WERI-Rb-1 (cell line): ENCODE measurements at regions not wholly inside any gene's neighbourhood (a gene's known extent, or its start where the extent isn't known, plus 50 kb on each side); places are given as distances from the start of the nearest gene placed in this dataset.

Source experiments
- DNase-seq: peaks from one replicate; pipeline ENCODE4 v3.0.0-alpha.2; 2020
- H3K27ac ChIP-seq: fragments of 250-450 bp; sonication (Bioruptor Pico); 2 replicates; pipeline ENCODE4 v1.5.1; 2020; ENCODE audit warnings: mild to moderate bottlenecking, moderate library complexity
- H3K27me3 ChIP-seq: fragments of 250-450 bp; sonication (Bioruptor Pico); 2 replicates; pipeline ENCODE4 v1.5.1; 2021; ENCODE audit warnings: mild to moderate bottlenecking, low read depth, moderate library complexity; ENCODE audit not compliant: insufficient read depth, severe bottlenecking
- H3K36me3 ChIP-seq: fragments of 250-450 bp; sonication (Bioruptor Pico); 2 replicates; pipeline ENCODE4 v1.5.1; 2020; ENCODE audit warnings: mild to moderate bottlenecking, moderate library complexity
- H3K4me3 ChIP-seq: 2 replicates; pipeline ENCODE4 v1.5.1; 2011; ENCODE audit warnings: low read depth, mild to moderate bottlenecking, control low read depth, low read length
- H3K9me3 ChIP-seq: fragments of 250-450 bp; sonication (Bioruptor Pico); 2 replicates; pipeline ENCODE4 v1.5.1; 2021; ENCODE audit warnings: mild to moderate bottlenecking, moderate library complexity; ENCODE audit not compliant: severe bottlenecking
- TF ChIP-seq, protein P1 (sequence below): IDR thresholded peaks from 2 replicates; pipeline ENCODE4 v1.5.1; 2011; ENCODE audit warnings: low read depth, mild to moderate bottlenecking, control low read depth, inconsistent platforms, low read length

DNA sequence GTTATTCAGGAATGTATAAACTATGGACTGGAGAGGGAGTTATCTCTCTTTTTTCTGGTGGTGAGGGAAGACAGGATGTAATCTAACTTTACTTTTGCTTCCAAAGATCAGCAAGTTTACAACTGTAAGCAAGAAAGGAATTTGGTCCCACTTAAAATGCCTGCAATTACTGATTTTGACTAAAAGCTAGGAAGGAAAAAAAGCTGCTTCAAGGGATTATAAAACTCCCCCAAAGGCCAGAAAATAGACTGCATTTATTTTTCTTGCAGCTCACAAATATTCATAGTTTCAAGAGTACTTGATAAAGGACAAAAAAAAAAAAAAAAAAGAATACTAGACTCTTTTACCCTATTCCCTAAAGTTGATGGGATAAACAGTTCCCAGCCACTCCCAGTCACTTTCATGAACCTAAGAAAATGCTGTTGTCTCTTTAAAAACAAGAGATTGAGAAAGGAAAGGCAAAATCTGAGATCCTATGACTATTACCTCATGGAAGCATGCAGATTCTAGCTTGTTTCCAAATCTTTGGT lies 128.7 kb upstream of the BMP4 start:
- Histone ChIP-seq H3K27me3 (peaks cover 31% of the 10 kb centered on the region), H3K4me3 (no peak overlapping the region), H3K36me3 (no peaks in the 10 kb centered on the region), H3K9me3 (no peaks in the 10 kb centered on the region), H3K27ac (no peak overlapping the region)
- DNase-seq = no peak
- TF ChIP-seq, protein P1, sequence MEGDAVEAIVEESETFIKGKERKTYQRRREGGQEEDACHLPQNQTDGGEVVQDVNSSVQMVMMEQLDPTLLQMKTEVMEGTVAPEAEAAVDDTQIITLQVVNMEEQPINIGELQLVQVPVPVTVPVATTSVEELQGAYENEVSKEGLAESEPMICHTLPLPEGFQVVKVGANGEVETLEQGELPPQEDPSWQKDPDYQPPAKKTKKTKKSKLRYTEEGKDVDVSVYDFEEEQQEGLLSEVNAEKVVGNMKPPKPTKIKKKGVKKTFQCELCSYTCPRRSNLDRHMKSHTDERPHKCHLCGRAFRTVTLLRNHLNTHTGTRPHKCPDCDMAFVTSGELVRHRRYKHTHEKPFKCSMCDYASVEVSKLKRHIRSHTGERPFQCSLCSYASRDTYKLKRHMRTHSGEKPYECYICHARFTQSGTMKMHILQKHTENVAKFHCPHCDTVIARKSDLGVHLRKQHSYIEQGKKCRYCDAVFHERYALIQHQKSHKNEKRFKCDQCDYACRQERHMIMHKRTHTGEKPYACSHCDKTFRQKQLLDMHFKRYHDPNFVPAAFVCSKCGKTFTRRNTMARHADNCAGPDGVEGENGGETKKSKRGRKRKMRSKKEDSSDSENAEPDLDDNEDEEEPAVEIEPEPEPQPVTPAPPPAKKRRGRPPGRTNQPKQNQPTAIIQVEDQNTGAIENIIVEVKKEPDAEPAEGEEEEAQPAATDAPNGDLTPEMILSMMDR = no peak

DNA sequence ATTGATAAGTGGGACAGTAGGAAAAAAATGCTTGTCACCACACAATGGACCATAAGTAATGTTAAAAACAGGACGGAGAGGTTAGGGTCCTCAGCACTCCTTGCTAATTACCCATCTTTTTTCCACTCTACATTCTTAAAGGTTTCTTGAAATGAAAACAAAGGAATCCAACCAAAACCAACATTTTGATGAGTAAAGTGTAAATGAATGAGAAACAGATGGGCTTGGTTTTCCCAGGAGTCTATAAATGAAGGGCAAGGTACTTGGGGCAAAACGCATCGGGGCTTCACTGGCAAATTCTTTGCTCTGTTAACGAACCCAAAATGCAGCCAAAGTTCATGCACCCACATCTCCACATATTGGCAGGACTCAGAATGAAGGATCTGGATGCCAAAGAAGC lies 129.2 kb upstream of the BMP4 start:
- H3K36me3 ChIP-seq = no peaks in the 10 kb centered on the region
- no peak for DNase-seq
- TF ChIP-seq, protein P1 = no peak
- no peak overlapping the region for H3K4me3 ChIP-seq
- H3K27ac ChIP-seq = no peak overlapping the region
- peaks cover 29% of the 10 kb centered on the region for H3K27me3 ChIP-seq
- H3K9me3 ChIP-seq = no peaks in the 10 kb centered on the region

DNA sequence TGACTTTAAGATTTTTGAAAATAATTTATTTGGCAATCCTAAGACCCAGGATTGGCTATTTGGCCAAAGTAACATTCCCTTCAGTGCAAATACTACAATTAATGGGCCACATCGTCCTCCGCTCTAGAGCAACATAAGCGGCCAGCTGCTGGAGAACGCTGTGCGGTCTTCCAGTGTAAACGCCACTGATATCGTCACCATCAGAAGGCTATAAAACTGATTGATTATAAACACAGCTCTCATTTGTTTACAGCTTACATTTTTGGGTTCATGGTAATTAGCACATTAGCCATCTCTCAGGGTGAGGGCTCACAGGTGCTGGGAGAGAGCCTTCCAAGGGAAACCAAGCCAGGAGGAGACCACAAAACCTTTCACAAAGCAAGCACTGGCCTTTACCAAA lies 130.1 kb upstream of the BMP4 start:
- H3K9me3 ChIP-seq = no peaks in the 10 kb centered on the region
- no peak for DNase-seq
- H3K4me3 ChIP-seq = no peak overlapping the region
- peaks cover 29% of the 10 kb centered on the region for H3K27me3 ChIP-seq
- H3K27ac ChIP-seq = no peak overlapping the region
- TF ChIP-seq, protein P1 = no peak
- H3K36me3 ChIP-seq = no peaks in the 10 kb centered on the region

DNA sequence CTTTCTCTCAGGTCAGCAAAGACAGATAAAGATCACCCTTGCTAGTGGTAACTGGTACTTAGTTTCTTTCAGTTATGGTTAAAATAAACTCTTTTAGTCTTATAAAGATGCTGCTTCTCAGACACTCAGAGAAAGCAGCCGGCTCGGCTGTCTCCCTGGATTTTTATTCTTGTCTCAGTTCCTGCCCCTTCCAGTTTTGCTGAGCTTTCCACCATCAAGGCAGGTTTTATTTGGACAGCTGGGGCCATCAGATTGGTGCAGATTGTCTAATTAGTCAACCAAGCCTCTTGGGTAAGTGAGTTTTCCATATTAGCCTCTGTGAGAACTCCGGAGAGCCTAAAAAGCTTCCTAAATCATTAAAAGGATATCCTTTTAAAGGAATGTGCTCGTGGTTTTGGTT lies 130.8 kb upstream of the BMP4 start:
- DNase-seq = no peak
- Histone ChIP-seq H3K9me3 (no peaks in the 10 kb centered on the region), H3K4me3 (no peak overlapping the region), H3K27me3 (peaks cover 29% of the 10 kb centered on the region), H3K27ac (no peak overlapping the region), H3K36me3 (no peaks in the 10 kb centered on the region)
- TF ChIP-seq, protein P1 = no peak

DNA sequence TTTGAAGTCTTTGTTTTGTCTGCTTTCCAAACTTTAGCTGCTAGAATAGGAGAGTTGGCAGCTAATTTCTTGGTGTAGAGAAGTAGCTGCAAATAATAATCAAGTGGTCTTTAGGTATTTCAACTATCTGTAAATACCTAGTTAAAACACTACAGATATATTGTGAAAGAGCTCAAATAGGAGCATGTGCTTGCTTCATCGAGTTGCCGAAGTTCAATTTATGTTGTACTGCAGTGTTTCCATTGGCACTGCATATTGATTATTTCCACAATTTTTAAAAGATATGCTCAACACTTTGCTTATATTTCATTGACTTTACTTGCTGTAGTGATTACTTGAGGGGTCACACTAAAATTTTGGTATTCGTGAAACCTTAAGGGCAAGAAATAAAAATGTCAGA lies 131.6 kb upstream of the BMP4 start:
- peaks cover 29% of the 10 kb centered on the region for H3K27me3 ChIP-seq
- no peak overlapping the region for H3K27ac ChIP-seq
- no peaks in the 10 kb centered on the region for H3K36me3 ChIP-seq
- DNase-seq = no peak
- TF ChIP-seq, protein P1 = no peak
- H3K9me3 ChIP-seq = no peaks in the 10 kb centered on the region
- H3K4me3 ChIP-seq = no peak overlapping the region

DNA sequence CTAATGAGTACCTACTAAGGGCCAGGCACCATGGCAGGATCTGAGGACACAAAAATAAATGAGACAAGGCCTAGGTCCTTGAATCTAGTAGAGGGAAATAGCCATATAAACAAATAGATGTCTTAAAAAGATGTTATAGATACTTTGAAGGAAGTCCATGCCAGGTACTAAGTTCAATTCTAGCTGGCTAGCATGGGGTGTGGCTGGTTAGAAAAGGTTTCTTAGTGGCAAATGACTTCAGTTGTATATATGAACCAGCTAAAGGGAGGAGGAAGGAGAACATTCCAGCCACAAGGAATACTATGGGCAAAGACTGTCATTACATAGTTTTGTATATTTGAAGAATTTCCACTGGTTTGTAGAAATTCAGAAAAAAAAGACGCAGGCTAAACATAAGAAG lies 133.6 kb upstream of the BMP4 start:
- TF ChIP-seq, protein P1 = no peak
- DNase-seq = no peak
- H3K27ac ChIP-seq = no peak overlapping the region
- peaks cover 4% of the 10 kb centered on the region for H3K9me3 ChIP-seq
- no peak overlapping the region for H3K4me3 ChIP-seq
- H3K36me3 ChIP-seq = no peaks in the 10 kb centered on the region
- peaks cover 27% of the 10 kb centered on the region for H3K27me3 ChIP-seq
